Hepatic stellate cell (primary cell): ENCODE measurements at regions not wholly inside any gene's neighbourhood (a gene's known extent, or its start where the extent isn't known, plus 50 kb on each side); places are given as distances from the start of the nearest gene placed in this dataset.
A peak's percentile ranks its signal among the peaks of the same experiment; 100 is the strongest.
"Not testable (repeated sequence)": the region's sequence is repeated elsewhere in the genome, so short reads cannot be mapped to it uniquely, and the experiment has no call there.

Experiments
- DNase-seq: peaks from one replicate; pipeline ENCODE4 v3.0.0; 2011; ENCODE audit warnings: low spot score

DNA sequence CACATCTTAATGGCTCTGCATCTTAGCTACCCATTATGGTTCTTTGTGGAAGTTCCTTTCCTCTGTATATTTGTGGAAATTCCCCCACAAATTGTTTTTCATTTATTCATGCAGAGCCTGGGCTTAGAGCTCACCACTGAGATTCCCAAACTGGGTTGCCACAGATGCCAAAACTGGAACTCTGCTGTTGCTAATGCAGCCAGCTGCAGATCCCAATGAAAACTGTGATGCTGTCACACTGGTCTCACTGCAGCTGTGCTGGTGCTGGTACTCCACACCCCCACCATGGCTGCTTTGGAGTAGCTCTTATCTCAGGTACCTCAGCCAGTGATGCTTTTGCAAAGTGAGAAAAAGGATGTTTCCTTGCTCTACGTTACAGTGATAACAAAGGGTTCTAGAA lies 87.7 kb downstream of the DCK start:
- DNase-seq: no peak

DNA sequence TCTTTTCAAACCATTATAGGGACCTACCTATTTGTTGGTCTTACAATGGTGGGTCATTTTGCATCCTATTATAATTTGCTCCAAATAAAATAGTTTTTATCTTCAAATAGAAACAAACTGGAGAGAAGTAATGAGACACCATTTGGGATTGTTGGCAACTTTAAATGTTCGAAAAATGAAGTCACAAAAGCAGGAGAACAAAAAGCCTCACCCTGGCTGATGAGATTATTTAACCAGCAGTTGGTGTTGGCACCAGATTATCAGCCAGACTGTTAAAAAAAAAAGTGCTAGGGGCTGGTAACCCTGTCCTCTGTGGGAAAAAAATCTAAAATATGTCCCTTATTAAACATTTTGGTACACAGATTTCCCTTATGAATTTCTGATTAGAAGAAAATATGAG lies 100.3 kb downstream of the DCK start:
- DNase-seq: no peak

DNA sequence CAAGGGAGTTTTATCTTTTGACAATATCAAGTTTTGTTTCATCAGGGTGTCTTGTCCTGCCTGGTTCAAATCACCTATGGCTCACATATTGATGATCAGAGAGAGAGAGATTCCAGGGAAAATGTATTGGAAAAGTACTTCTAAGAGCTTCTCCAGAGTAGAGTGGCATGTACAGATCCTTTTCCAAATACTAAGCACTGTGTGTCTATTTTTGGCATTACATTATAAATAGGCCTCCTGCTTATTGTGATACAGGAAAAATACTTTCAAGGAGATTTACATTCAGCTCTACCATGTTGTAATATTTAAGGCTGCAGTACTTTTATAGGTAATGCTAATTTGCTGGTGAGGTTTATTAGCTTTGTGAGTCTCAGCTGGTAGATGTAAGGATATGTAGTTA lies 100.8 kb downstream of the DCK start:
- DNase-seq: no peak

- DNase-seq: no peak
These were observed 101.7 kb downstream of the DCK start for GRCh38 chr4:71095141-71095540.

GRCh38 chr4:71095545-71095944 lies 102.1 kb downstream of the DCK start:
- DNase-seq: no peak

DNA sequence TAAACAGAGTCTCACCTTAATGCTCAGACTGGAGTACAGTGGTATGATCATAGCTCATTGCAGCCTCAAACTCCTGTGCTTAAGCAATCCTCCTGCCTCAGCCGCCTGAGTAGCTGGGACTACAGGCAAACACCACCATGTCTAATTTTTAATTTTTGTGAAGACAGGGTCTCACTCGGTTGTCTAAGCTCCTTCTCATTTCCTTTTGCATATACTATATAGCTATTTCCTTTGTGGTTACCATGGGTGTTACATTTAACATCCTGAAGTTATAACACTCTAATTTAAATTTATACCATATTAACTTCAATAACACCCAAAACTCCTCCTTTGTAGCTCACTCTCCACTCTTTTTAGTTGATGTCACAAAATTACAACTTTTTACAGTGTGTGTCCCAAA lies 114.3 kb downstream of the DCK start:
- DNase-seq: no peak

DNA sequence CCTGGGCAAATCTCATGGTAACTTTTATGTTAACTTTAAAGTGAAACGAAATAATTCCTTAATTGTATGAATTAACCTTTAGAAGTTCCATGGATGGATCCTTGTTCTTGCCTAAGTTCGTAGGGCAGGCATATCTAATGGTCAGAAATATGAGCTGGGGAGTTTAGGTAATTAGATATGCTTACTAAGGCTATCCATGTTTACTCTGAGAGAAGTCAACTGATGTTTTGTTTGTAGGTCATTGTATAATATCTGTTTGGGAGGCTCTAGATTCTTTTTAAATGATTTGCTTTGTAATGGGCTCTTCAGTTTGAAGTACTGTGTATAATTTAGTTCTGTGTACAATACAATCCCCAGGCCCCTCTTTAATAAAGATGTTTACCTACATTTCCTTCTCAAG lies 117.0 kb downstream of the DCK start:
- DNase-seq: no peak

DNA sequence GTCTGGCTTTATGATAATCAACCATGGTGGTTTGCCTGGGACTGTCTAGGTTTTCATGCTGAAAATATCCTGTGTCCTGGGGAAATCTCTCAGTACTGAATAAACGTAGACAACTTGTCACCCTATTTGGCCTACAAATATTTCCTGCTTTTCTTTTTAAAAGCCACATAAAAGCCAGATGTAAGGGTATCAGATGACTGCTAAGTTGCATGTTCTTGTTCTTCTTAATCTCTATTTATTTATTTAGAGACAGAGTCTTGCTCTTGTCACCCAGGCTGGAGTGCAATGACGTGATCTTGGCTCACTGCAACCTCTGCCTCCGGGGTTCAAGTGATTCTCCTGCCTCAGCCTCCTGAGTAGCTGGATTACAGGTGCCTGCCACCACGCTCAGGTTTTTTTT lies 117.7 kb downstream of the DCK start:
- not testable (repeated sequence) for DNase-seq

DNA sequence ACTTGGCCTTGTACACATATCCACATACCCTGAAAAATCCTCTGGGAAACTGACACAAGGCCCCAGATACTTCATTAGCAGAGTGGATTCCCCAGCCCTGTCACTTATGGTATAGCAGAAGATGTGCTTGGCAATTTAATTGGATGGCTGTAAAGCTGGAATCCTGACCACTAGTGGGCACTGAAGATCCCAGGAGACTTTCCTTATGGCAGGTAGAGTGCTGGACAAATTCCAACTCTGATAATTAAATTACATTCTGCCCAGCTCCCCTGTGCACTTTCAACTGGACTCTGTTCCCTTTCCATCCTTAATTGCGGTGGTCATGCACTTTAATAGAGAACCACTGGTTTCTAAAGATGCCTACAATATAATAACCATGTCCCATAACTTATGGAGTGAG lies 119.8 kb downstream of the DCK start:
- DNase-seq: no peak

GRCh38 chr4:71120831-71121524 lies 127.5 kb downstream of the DCK start:
- no peak for DNase-seq

DNA sequence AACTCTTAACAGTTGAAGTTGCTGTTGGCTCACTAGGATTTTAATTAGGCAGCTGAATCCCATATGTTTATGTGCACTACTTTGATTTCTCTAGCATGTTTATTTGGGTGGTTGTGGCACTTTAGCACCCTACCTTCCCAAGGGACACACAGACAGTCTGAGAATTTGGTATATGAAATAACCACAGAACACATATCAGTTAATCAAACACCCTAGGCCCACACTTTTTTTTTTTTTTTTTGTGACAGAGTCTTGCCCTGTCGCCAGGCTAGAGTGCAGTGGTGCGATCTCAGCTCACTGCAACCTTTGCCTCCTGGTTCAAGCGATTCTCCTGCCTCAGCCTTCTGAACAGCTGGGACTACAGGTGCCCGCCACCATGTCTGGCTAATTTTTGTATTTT lies 130.5 kb downstream of the DCK start:
- DNase-seq: no peak

DNA sequence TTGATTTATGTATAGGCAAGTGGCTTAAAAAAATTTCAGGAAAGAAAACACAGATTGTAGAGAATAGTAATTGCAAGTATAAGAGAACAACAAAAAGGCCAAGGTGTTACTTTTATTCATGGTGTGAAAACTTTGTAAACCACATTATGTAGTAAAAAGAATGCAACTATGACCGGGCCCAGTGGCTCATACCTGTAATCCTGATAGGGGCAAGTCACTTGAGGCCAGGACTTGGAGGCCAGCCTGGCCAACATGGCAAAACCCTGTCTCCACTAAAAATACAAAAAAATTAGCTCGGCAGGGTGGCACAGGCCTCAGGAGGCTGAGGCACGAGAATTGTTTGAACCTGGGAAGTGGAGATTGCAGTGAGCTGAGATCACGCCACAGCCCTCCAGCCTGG lies 131.7 kb downstream of the DCK start:
- no peak for DNase-seq

DNA sequence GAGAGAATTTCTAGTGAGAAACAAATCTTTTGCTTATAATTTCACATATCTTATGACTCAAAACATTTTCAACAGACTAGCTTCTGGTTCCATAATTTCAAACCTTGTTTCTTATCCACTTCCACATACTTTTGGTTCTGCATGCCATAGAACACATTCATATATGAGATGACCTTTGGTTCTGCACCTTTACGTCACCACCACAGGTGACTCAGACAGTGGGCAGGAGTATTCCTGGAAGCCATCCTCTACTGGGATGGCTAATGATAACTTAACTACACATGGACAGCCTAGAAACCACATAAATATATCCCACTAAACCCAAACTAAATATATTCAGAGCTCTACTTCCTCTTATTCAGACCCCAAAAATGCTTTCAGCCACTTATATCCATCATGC lies 133.3 kb downstream of the DCK start:
- DNase-seq: peak; percentile 64

DNA sequence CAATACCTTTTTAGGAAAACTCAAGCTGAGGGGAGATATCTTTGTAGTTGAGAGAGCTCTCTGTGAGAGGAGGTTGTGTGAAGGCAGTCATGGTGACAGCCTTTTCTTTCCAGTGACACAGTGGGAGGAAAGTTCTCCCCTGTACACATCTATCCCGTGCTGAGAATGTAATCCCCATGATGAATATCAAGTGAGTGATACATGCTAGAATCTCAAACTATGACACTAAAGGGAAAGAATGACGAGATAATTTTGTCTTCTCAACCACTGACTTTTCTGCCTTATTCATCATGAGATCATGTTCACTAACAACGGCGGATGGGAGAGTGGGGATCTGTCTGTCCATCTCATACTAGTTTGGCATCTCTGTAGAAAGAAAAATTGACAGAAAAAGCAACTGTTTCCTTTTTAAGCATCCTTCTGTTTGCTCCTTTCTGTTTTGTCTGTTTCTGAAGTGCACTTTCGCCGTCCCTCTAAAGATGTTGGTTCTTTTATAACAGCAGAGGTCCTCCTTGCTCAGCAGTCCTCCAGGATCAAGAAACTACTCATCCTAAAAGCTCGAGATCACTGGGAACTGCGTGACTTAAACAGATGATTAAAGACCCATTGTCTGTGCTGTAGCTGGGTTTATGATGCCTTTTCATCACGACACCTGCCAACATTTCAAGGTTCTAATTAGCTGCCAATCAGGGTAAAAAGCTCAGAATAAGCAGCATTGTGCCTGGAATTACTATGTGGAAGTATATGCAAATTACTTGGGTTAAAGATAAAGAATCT lies 137.6 kb downstream of the DCK start:
- DNase-seq: peak; percentile 40

DNA sequence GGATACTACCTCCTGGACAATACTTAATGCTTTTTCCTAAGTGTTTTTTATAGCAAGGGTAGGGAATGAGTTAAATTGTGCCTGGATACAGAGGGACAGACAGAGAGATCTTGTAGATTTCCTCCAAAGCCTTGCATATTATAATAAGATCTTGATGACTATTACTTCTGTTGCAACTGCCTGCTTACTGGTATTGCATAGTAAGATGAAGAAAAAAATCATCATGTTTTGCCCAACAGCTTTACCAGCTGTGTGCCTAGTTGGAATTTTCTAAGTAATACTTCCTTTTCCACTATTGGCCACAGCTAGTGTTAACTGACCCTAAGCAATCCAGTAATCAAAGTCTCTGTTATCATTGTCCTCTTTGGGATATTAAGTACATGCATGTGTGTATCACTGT lies 139.0 kb downstream of the DCK start:
- DNase-seq: no peak

- no peak for DNase-seq
These were observed 140.0 kb downstream of the DCK start for GRCh38 chr4:71133491-71133890.

DNA sequence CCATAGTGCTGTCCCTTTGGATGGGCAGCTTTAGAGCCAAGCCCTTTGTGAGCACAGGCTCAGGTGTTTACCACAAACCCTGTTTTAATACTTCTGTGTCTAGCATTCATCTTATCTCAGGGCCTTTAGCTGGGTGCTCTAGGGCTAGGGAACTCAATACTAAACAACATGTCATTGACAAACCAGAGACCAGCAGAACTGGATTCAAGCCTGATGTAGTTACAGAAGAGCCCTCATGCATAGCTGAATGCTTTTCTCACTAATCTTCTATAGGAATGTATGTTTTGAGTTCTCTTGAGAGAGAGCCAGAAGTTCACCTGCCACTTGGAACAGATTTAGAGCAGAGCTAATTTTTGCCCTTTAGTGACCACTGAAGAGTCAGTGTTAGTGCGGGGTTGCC lies 142.6 kb downstream of the DCK start:
- no peak for DNase-seq

- DNase-seq: no peak
These were observed 144.7 kb downstream of the DCK start for GRCh38 chr4:71138007-71138615.

DNA sequence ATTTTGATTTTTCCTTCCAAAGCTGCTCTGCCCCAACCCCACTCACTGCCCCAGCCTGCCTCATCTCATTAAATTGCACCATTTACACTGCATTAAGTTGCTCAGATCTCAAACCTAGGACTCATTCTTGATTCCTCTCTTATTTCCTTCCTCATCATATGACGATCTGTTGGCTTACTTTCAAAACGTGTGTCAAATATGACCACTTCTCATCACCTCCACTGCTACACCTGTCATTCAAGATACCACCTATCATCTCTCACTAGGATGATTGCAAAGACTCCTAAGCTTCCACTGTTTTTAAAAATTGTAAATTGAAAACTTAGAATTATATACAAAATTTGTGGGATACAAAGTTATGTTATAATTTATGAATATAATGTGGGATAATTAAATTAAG lies 147.1 kb downstream of the DCK start:
- DNase-seq: no peak

DNA sequence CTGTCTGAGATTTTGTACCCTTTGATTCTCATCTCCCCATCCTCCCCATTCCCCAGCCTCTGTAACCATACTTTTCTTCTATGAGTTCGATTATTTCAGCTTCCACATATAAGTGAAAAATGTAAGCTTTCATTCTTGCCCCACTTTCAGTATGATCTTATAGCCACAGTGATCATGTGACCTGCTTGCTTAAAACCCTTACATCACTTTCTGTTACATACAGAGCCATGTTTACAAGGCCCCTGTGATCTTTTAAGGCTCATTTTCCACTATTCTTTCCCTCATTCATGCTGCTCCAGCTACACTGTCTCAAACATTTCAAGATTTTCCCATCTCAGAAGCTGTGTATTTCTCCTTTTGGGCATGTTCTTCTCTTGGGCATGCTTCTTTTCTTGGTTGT lies 147.7 kb downstream of the DCK start:
- no peak for DNase-seq

DNA sequence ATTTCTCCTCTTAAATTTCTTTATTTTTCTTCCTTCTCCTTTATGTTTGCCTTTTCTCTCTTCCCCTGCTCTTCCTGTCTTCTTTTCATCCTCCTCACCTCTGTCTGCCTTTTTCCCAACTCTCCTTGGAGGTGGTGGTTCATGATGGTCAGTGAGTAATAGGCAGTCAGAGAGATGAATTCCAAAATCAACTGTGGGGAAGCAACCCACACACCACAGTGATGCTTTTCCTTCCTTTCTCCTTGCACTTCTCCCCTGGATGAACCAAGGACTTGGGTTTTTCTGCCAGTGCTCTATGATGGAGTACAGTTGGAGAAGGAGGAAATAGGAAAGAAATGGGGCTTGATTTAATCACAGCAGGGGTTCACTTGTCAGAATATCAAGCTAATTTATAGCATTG lies 153.8 kb downstream of the DCK start:
- no peak for DNase-seq

DNA sequence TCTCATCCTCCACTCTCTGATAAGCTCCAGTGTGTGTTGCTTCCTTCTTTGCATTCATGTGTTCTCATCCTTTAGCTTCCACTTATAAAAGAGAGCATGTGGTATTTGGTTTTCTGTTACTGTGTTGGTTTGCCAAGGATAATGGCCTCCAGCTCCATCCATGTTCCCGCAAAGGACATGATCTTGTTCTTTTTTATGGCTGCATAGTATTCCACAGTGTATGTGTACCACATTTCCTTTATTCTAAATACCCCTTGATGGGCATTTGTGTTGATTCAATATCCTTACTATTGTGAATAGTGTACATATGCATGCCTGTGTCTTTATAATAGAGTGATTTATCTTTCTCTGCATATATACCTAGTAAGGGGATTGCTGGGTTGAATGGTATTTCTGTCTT lies 155.1 kb downstream of the DCK start:
- DNase-seq: no peak

DNA sequence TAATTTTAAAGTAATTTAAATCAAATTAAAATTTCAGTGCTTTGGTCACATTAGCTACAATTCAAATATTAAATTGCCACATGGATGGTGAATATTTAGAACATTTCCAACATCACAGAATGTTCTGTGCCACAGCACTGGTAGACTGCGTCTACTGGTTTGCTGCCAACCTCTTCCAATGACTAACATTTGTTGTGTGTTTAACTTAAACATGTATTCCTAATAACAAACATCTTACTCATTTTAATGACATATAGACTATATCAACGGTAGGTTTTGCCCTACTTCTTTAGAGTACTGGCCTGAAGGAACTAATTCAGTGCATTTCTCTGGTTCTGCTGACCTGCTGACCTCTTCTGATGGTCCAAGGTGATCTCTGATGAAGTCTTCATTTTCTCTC lies 157.6 kb downstream of the DCK start:
- no peak for DNase-seq

DNA sequence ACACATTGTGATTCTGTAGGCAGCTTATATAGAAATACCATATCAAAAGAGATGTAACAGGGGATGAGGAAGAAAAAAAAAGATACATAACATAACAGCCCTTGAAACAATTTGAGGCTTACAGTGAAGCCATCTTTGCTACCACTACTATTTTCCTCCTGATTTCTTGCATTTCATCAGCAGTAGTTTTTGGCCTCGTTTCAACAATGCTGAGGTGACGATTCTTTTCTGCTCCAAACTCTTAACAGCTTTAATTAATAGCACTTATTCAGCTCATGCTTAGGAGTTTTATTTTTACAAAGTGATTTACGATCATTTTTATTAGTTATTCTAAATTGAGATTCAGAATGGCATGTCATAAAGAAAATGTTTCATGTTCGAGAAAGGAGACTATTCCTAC lies 163.2 kb downstream of the DCK start:
- no peak for DNase-seq
